Rectal smooth muscle tissue (tissue), 1 donor: ENCODE measurements at regions not wholly inside any gene's neighbourhood (a gene's known extent, or its start where the extent isn't known, plus 50 kb on each side); places are given as distances from the start of the nearest gene placed in this dataset.

ENCODE experiments used
- H3K27ac ChIP-seq: one replicate; pipeline ENCODE4 v1.7.0; 2013; ENCODE audit warnings: low read depth, low read length, inconsistent platforms
- H3K27me3 ChIP-seq: one replicate; pipeline ENCODE4 v1.7.0; 2013; ENCODE audit warnings: low read length; ENCODE audit not compliant: control insufficient read depth, insufficient read depth
- H3K36me3 ChIP-seq: one replicate; pipeline ENCODE4 v1.7.0; 2013; ENCODE audit warnings: low read length; ENCODE audit not compliant: control insufficient read depth, insufficient read depth
- H3K4me1 ChIP-seq: one replicate; pipeline ENCODE4 v1.7.0; 2013; ENCODE audit warnings: low read length; ENCODE audit not compliant: control insufficient read depth, insufficient read depth
- H3K4me3 ChIP-seq: one replicate; pipeline ENCODE4 v1.7.0; 2013; ENCODE audit warnings: low read length
- H3K9ac ChIP-seq: one replicate; pipeline ENCODE4 v1.7.0; 2013; ENCODE audit warnings: low read length

DNA sequence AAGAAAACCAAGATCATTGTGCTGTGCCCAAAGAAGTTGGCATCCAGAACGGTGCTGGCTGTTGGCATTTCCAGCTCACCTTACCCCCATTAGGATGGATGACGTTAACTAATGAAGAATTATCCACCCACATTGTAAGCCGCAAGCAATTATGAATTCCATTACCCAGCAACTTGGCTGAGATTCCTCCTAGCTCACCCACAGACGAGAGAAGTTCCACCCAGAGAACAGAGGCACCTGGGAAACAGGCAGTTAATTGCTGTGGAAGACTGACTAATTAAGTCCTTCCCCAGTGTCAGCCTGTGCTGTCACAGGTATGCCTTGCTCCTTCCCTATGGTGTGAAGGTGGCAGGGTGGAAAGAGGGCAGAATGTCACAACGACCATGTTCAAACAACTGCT lies 456.2 kb upstream of the CDH5 start:
- Histone ChIP-seq H3K4me1 (no peaks in the 10 kb centered on the region), H3K36me3 (no peaks in the 10 kb centered on the region), H3K4me3 (no peak overlapping the region), H3K9ac (no peak overlapping the region), H3K27me3 (no peaks in the 10 kb centered on the region), H3K27ac (no peak overlapping the region)

DNA sequence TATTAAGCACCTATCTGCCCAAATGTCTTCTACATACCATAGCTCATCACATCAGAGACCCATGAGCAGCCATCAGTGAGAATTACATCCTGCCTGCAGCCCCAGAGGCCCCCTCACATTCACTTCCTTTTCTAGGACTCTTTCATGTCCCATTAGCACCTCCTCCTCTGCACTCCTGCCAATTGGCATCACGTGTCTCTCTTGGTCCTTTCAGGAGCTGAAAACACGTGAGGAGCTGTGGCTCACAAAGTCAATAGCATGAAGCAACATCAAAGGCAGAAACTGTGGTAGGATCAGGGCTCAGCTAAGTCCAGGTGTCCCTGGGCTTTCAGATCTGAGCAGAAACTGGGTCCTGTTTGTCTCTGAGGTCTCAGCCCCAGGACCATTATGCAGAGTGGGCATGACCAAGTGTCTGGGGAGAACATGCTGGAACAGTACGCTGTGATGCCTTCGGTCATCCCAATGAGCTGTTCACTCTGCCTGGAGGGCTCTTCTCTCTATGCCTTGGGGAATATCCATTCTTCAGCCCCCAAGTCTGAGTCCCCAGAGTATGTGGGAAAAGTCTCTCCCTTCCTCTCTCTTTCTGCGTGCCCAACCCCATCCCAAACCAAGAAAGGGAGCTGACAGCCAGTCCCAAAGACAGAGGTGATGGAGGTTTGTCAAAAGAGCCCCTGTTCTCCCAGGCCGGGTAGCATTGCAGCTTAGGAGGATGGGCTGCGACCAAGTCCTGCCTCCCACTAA lies 457.0 kb upstream of the CDH5 start:
- Histone ChIP-seq H3K27ac (no peak overlapping the region), H3K4me1 (no peaks in the 10 kb centered on the region), H3K36me3 (no peaks in the 10 kb centered on the region), H3K4me3 (no peak overlapping the region), H3K9ac (no peak overlapping the region), H3K27me3 (no peaks in the 10 kb centered on the region)

DNA sequence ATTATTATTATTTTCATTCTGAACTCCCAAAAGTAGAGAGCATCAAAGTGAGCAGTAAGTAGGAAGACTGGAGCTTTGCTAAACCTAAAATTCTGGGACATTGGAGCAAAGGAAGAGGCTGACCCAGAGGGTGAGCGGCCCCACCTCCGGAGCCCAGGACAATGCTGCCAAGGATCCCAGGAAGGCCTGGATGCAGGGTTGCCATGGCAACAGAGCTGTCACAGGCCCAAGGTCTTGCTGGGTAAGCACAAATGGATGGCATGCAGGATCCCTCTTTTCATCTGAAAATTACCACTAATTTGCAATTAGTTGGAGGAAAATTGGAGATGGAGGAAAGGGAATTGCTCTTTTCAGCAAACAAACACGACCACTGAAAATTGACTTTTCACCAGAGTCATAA lies 457.9 kb upstream of the CDH5 start:
- H3K27me3 ChIP-seq = no peaks in the 10 kb centered on the region
- no peaks in the 10 kb centered on the region for H3K4me1 ChIP-seq
- H3K9ac ChIP-seq = no peak overlapping the region
- no peaks in the 10 kb centered on the region for H3K36me3 ChIP-seq
- no peak overlapping the region for H3K27ac ChIP-seq
- H3K4me3 ChIP-seq = no peak overlapping the region

DNA sequence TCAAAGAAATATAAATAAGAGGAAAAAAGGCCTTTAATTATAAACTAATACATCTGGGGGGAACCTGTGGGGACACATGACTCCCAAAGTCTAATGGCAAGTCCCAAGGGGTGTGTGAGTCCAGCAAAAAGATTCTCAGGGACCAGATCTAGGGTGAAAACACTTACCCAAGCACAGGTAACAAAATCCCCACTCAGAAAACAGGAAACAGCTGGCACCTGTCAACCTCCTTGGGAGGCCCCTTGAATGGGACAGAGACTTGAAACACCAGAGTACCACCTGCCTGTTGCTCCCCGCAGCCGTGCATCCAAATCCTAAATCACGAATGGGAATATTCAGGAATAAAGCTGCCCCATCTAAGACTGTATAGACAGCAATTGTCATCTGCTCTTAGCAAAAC lies 461.2 kb upstream of the CDH5 start:
- no peaks in the 10 kb centered on the region for H3K27me3 ChIP-seq
- H3K4me3 ChIP-seq = no peak overlapping the region
- no peaks in the 10 kb centered on the region for H3K4me1 ChIP-seq
- H3K36me3 ChIP-seq = no peaks in the 10 kb centered on the region
- no peak overlapping the region for H3K27ac ChIP-seq
- no peak overlapping the region for H3K9ac ChIP-seq

DNA sequence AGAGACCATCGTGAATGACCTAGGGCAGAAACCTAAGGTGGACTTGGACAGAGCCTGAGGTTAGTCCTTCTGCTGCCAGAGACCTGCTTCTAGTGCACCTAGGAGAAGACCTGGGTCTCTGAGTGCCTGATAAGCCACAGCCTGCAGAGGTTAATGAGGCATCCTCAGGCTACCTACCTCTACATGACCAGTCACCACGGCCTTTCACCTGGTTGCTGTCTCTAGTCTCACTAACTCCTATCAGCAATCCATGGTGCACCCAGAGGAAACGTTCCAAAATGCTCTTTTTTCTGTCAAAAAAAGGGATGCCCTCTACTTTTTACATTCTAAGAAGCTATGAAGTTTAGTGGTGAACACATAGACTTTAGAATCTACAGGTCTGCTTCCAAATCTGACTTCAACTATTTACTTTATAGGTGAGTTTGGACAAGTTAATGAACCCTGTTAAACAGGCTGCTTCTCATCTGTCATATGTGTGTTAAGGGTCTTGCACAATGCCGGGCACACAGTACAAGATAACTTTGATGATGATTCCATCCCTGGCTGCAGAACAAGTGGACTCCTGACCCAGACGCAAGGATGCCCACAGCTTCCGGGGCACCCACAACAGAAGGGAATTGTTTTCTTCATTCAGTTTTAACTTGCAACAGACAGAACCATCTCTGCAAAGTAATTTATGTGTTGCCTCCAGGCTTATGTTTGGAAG lies 469.9 kb upstream of the CDH5 start:
- H3K4me1 ChIP-seq = no peaks in the 10 kb centered on the region
- no peak overlapping the region for H3K4me3 ChIP-seq
- H3K9ac ChIP-seq = no peak overlapping the region
- H3K27ac ChIP-seq = no peak overlapping the region
- no peaks in the 10 kb centered on the region for H3K27me3 ChIP-seq
- no peaks in the 10 kb centered on the region for H3K36me3 ChIP-seq

DNA sequence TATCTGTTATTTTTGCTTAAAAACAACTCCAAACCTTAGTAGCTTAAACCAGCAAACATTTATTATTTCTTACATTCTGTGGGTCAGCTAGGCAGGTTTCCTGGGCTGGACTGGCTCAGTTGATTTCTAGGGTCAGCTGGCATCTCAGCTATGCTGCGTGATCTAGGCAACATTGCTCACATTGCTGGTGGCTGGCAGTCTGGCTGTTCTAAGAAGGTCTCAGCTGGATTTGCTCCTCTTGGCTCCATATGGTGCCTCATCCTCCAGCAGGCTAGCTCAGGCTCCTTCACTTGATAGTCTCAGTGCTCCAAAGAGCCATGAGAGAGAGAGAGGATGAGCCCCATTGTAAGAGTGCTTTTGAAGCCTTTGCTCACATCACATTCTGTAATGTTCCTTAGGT lies 470.6 kb upstream of the CDH5 start:
- Histone ChIP-seq H3K4me3 (no peak overlapping the region), H3K27ac (no peak overlapping the region), H3K27me3 (no peaks in the 10 kb centered on the region), H3K36me3 (no peaks in the 10 kb centered on the region), H3K4me1 (no peaks in the 10 kb centered on the region), H3K9ac (no peak overlapping the region)

DNA sequence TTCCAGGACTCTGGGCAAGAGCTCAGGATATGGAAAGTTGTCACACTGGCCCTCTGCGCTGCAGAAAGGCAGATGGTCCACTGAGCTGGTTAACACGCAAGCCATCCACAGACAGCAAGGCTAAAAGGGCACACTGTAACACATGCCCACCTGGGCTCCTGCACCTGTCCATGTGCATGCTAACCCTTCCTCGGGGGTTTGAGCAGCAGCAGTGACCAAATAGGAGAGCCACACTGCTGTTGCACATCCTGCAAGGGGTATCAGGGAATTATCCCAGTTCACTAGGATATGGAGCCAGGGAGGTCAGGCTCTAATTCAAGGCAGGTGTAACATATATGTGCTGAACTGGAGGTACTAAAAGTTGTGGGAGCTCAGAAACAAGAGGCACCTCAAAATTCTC lies 471.0 kb upstream of the CDH5 start:
- H3K9ac ChIP-seq = no peak overlapping the region
- H3K36me3 ChIP-seq = no peaks in the 10 kb centered on the region
- no peaks in the 10 kb centered on the region for H3K27me3 ChIP-seq
- no peaks in the 10 kb centered on the region for H3K4me1 ChIP-seq
- H3K27ac ChIP-seq = no peak overlapping the region
- no peak overlapping the region for H3K4me3 ChIP-seq

DNA sequence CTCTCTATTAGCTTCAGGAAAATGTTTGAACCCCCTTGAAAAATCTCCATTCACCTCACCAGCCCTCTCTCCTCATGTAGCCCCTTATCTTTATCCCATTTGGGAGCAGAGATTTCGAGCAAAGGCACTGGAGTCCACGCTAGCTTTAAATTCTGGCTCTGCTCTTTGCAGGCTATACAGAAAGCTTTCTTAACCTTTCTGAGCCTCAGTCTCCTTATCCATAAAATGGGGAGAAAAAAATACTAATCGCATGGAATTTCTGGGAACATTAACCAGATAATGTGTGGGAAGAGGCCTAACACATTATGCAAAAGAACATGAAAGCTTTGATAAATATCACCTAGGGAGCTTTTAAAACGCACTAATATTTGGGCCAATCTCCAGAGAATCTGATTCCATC lies 476.3 kb upstream of the CDH5 start:
- Histone ChIP-seq H3K36me3 (no peaks in the 10 kb centered on the region), H3K9ac (no peak overlapping the region), H3K4me1 (no peaks in the 10 kb centered on the region), H3K27me3 (no peaks in the 10 kb centered on the region), H3K27ac (no peak overlapping the region), H3K4me3 (no peak overlapping the region)

DNA sequence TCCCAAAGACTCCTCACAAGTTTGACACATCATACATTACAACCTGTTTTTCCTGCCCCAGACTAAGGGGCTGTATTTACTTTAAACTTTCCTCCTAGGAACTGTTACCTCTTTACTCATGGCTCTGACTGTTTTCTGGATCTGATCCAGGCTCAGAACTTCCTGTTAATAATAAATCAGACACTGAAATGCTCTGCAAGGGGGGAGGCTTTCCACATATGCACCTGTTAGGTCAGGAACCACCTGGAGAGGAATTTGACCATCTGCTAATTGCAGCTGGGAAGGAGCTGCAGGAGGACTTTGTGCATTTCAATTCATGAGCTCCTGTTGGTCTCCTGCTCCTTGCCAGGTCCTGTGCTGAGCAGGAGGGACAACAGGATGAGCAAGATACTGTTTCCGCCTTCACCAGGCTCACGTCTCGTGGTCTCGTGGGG lies 476.9 kb upstream of the CDH5 start:
- no peak overlapping the region for H3K9ac ChIP-seq
- H3K4me1 ChIP-seq = no peaks in the 10 kb centered on the region
- H3K27me3 ChIP-seq = no peaks in the 10 kb centered on the region
- H3K27ac ChIP-seq = no peak overlapping the region
- no peak overlapping the region for H3K4me3 ChIP-seq
- H3K36me3 ChIP-seq = no peaks in the 10 kb centered on the region

DNA sequence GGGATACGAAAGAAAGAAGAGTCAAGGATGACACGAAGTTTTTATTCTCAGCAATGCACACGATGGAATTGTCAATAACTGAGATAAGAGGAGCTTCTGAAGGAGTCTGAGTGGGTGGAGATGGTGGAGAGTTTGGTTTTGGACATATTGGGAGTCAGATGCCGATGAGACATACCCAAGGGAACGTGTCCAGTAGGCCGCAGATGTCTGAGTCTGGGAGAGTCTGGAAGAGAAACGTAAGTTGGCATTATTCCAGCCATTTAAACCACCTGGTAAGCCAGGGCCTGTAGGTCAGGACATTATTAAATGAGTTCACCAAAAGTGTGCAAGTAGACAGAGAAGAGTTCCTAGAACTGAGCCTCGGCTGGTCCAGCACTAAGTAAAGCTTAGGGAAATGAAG lies 478.3 kb upstream of the CDH5 start:
- H3K4me3 ChIP-seq = no peak overlapping the region
- H3K27me3 ChIP-seq = no peaks in the 10 kb centered on the region
- no peak overlapping the region for H3K27ac ChIP-seq
- H3K4me1 ChIP-seq = no peaks in the 10 kb centered on the region
- H3K36me3 ChIP-seq = no peaks in the 10 kb centered on the region
- H3K9ac ChIP-seq = no peak overlapping the region

DNA sequence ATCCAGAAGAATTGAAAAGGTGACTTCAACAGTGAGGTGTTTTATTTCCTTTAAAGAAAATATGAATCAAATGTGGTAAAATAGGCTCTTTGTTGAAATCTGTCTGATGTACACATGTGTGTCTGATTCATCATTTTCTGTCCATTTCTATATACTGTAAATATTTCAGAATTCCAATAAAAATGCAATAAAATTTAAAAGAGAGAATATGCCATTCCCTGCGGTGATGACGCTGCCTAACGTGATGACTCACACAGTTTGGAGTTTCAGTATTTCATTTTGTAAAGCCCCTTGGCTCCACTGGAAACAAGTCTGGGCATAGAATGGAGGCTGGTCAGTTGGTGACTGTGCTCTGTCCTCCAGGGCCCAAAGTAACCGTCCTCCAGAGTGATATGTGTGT lies 482.5 kb upstream of the CDH5 start:
- Histone ChIP-seq H3K4me1 (no peaks in the 10 kb centered on the region), H3K36me3 (no peaks in the 10 kb centered on the region), H3K9ac (no peak overlapping the region), H3K27ac (no peak overlapping the region), H3K4me3 (no peak overlapping the region), H3K27me3 (no peaks in the 10 kb centered on the region)

DNA sequence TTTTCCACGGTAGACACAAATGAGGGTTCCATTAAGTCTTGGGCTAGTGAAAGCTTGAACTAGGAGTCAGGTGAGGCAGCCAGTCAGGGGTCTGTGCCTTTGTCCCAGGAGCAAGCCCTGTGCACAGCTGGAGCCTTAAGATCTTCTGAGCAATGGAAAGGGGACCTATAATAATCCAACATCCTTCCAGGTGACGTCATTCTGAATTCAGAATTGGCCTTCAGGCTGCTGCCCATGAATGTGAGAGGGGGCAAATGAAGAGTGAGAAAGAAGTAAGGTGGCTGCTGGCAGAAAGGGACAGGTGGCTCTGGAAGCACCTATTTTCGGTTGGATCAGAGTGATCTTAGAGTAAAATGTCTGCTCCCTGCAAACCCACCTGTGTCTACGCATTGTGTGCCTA lies 488.1 kb upstream of the CDH5 start:
- H3K4me1 ChIP-seq = no peaks in the 10 kb centered on the region

DNA sequence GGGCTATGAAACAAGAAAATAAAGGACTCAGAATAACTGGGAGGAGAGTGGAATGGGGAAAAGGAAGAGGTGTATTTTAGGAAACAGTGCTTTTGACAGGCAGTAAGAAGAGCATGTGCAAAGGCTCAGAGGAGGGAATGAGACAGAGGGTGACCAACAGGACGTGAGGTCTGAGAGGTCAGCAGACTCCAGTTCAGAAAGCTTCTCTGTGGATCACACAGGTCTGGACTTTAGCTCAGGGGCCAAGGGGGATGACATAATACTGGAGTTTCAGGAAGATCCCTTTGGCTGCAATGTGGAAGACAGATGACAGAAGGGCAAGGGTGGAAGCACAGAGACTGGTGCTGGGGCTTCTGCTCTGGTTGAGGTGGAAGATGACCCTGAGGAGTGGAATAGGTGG lies 489.9 kb upstream of the CDH5 start:
- Histone ChIP-seq H3K27ac (no peak overlapping the region), H3K4me3 (no peak overlapping the region)

More for the DNA sequence above, 488.1 kb upstream of the CDH5 start:
- H3K9ac ChIP-seq = no peak overlapping the region
- H3K27ac ChIP-seq = no peak overlapping the region
- no peaks in the 10 kb centered on the region for H3K27me3 ChIP-seq
- no peaks in the 10 kb centered on the region for H3K36me3 ChIP-seq
- H3K4me3 ChIP-seq = no peak overlapping the region

More for the DNA sequence above, 489.9 kb upstream of the CDH5 start:
- Histone ChIP-seq H3K27me3 (no peaks in the 10 kb centered on the region), H3K36me3 (no peaks in the 10 kb centered on the region), H3K4me1 (no peaks in the 10 kb centered on the region), H3K9ac (no peak overlapping the region)
